ENCODE measurements at regions not wholly inside any gene's neighbourhood (a gene's known extent, or its start where the extent isn't known, plus 50 kb on each side); places are given as distances from the start of the nearest gene placed in this dataset.

- FAIRE-seq: no peak
- TF ChIP-seq POLR2A (IDR thresholded peaks at IDR 0.05; ENCODE audit: low read depth, low read length): no peak
- no peak for TF ChIP-seq PAX5 (IDR thresholded peaks at IDR 0.05; ENCODE audit: insufficient read depth, low read length, severe bottlenecking)
- no peak for TF ChIP-seq POLR2AphosphoS5 (IDR thresholded peaks at IDR 0.05; ENCODE audit: low read depth, low read length)
- no peak for TF ChIP-seq TAF1 (IDR thresholded peaks at IDR 0.05; ENCODE audit: low read depth, low read length)
- TF ChIP-seq POU2F2 (IDR thresholded peaks at IDR 0.05; ENCODE audit: low read depth, low read length): no peak
- no peak for TF ChIP-seq SPI1 (IDR thresholded peaks at IDR 0.05; ENCODE audit: low read depth, low read length)
- no peak for DNase-seq (ENCODE audit: insufficient read length, low spot score)
These were observed 82.5 kb downstream of the SOX2 start for GRCh38 chr3:181794011-181794790.

GRCh38 chr3:181796641-181797040, 84.9 kb downstream of the SOX2 start:
- no peak for TF ChIP-seq SPI1 (IDR thresholded peaks at IDR 0.05; ENCODE audit: low read depth, low read length)
- TF ChIP-seq TAF1 (IDR thresholded peaks at IDR 0.05; ENCODE audit: low read depth, low read length): no peak
- no peak for TF ChIP-seq POLR2AphosphoS5 (IDR thresholded peaks at IDR 0.05; ENCODE audit: low read depth, low read length)
- DNase-seq (ENCODE audit: insufficient read length, low spot score) (no peak), FAIRE-seq (no peak)

GRCh38 chr3:181797431-181797830, 85.7 kb downstream of the SOX2 start:
- peak; percentile 47; the same call in 1 of the 2 replicates for TF ChIP-seq SPI1 (IDR thresholded peaks at IDR 0.05; ENCODE audit: low read depth, low read length)
- TF ChIP-seq POLR2AphosphoS5 (IDR thresholded peaks at IDR 0.05; ENCODE audit: low read depth, low read length): no peak
- DNase-seq (ENCODE audit: insufficient read length, low spot score) (no peak), FAIRE-seq (no peak)

GRCh38 chr3:181805703-181806102, 94.0 kb downstream of the SOX2 start:
- no peak for DNase-seq (ENCODE audit: insufficient read length, low spot score)

GRCh38 chr3:181808053-181808452, 96.3 kb downstream of the SOX2 start:
- DNase-seq (ENCODE audit: insufficient read length, low spot score) (no peak), FAIRE-seq (no peak)
- no peak for TF ChIP-seq POLR2A (IDR thresholded peaks at IDR 0.05; ENCODE audit: low read depth, low read length)
- TF ChIP-seq POU2F2 (IDR thresholded peaks at IDR 0.05; ENCODE audit: low read depth, low read length): no peak
- TF ChIP-seq TAF1 (IDR thresholded peaks at IDR 0.05; ENCODE audit: low read depth, low read length): no peak
- no peak for TF ChIP-seq POLR2AphosphoS5 (IDR thresholded peaks at IDR 0.05; ENCODE audit: low read depth, low read length)
- no peak for TF ChIP-seq SPI1 (IDR thresholded peaks at IDR 0.05; ENCODE audit: low read depth, low read length)
- TF ChIP-seq PAX5 (IDR thresholded peaks at IDR 0.05; ENCODE audit: insufficient read depth, low read length, severe bottlenecking): no peak

More at GRCh38 chr3:181805703-181806102, 94.0 kb downstream of the SOX2 start:
- FAIRE-seq: no peak
- TF ChIP-seq SPI1 (IDR thresholded peaks at IDR 0.05; ENCODE audit: low read depth, low read length) (no peak), POU2F2 (IDR thresholded peaks at IDR 0.05; ENCODE audit: low read depth, low read length) (no peak), TAF1 (IDR thresholded peaks at IDR 0.05; ENCODE audit: low read depth, low read length) (no peak), PAX5 (IDR thresholded peaks at IDR 0.05; ENCODE audit: insufficient read depth, low read length, severe bottlenecking) (no peak), POLR2A (IDR thresholded peaks at IDR 0.05; ENCODE audit: low read depth, low read length) (no peak), POLR2AphosphoS5 (IDR thresholded peaks at IDR 0.05; ENCODE audit: low read depth, low read length) (no peak)

- FAIRE-seq (no peak), DNase-seq (ENCODE audit: insufficient read length, low spot score) (no peak)
- TF ChIP-seq POLR2AphosphoS5 (IDR thresholded peaks at IDR 0.05; ENCODE audit: low read depth, low read length): no peak
- TF ChIP-seq POLR2A (IDR thresholded peaks at IDR 0.05; ENCODE audit: low read depth, low read length): no peak
- TF ChIP-seq PAX5 (IDR thresholded peaks at IDR 0.05; ENCODE audit: insufficient read depth, low read length, severe bottlenecking): no peak
- no peak for TF ChIP-seq POU2F2 (IDR thresholded peaks at IDR 0.05; ENCODE audit: low read depth, low read length)
- no peak for TF ChIP-seq SPI1 (IDR thresholded peaks at IDR 0.05; ENCODE audit: low read depth, low read length)
- TF ChIP-seq TAF1 (IDR thresholded peaks at IDR 0.05; ENCODE audit: low read depth, low read length): no peak
These were observed 112.0 kb downstream of the SOX2 start for GRCh38 chr3:181823716-181824115.

- FAIRE-seq (no peak), DNase-seq (ENCODE audit: insufficient read length, low spot score) (no peak)
- no peak for TF ChIP-seq TAF1 (IDR thresholded peaks at IDR 0.05; ENCODE audit: low read depth, low read length)
- no peak for TF ChIP-seq SPI1 (IDR thresholded peaks at IDR 0.05; ENCODE audit: low read depth, low read length)
- TF ChIP-seq POU2F2 (IDR thresholded peaks at IDR 0.05; ENCODE audit: low read depth, low read length): no peak
- TF ChIP-seq POLR2A (IDR thresholded peaks at IDR 0.05; ENCODE audit: low read depth, low read length): no peak
- TF ChIP-seq PAX5 (IDR thresholded peaks at IDR 0.05; ENCODE audit: insufficient read depth, low read length, severe bottlenecking): no peak
- no peak for TF ChIP-seq POLR2AphosphoS5 (IDR thresholded peaks at IDR 0.05; ENCODE audit: low read depth, low read length)
These were observed 113.2 kb downstream of the SOX2 start for GRCh38 chr3:181824961-181825360.

GRCh38 chr3:181839039-181839915, 127.6 kb downstream of the SOX2 start:
- DNase-seq (ENCODE audit: insufficient read length, low spot score) (no peak), FAIRE-seq (peak; percentile 69)
- TF ChIP-seq POLR2AphosphoS5 (IDR thresholded peaks at IDR 0.05; ENCODE audit: low read depth, low read length): no peak
- no peak for TF ChIP-seq PAX5 (IDR thresholded peaks at IDR 0.05; ENCODE audit: insufficient read depth, low read length, severe bottlenecking)
- TF ChIP-seq SPI1 (IDR thresholded peaks at IDR 0.05; ENCODE audit: low read depth, low read length): no peak
- TF ChIP-seq TAF1 (IDR thresholded peaks at IDR 0.05; ENCODE audit: low read depth, low read length): no peak
- TF ChIP-seq POU2F2 (IDR thresholded peaks at IDR 0.05; ENCODE audit: low read depth, low read length): no peak
- TF ChIP-seq POLR2A (IDR thresholded peaks at IDR 0.05; ENCODE audit: low read depth, low read length): no peak

GRCh38 chr3:181839916-181840297, 128.2 kb downstream of the SOX2 start:
- DNase-seq (ENCODE audit: insufficient read length, low spot score) (no peak), FAIRE-seq (no peak)
- no peak for TF ChIP-seq TAF1 (IDR thresholded peaks at IDR 0.05; ENCODE audit: low read depth, low read length)
- no peak for TF ChIP-seq POLR2AphosphoS5 (IDR thresholded peaks at IDR 0.05; ENCODE audit: low read depth, low read length)
- TF ChIP-seq PAX5 (IDR thresholded peaks at IDR 0.05; ENCODE audit: insufficient read depth, low read length, severe bottlenecking): no peak
- no peak for TF ChIP-seq POU2F2 (IDR thresholded peaks at IDR 0.05; ENCODE audit: low read depth, low read length)
- TF ChIP-seq POLR2A (IDR thresholded peaks at IDR 0.05; ENCODE audit: low read depth, low read length): no peak
